ENCODE measurements at regions not wholly inside any gene's neighbourhood (a gene's known extent, or its start where the extent isn't known, plus 50 kb on each side); places are given as distances from the start of the nearest gene placed in this dataset.

GRCh38 chr2:104416339-104417000 is 437.4 kb upstream of the POU3F3 start:
- CTCF ChIA-PET: no interaction called here
- Histone ChIP-seq H3K9me2 (ENCODE audit: insufficient read depth) (no peaks in the 10 kb centered on the region), H3K9ac (ENCODE audit: low read length) (no peak overlapping the region), H3K27me3 (ENCODE audit: insufficient read depth, low read length) (no peaks in the 10 kb centered on the region), H3K79me2 (ENCODE audit: insufficient read depth, low read length) (no peaks in the 10 kb centered on the region), H3K27ac (ENCODE audit: low read depth, low read length) (no peak overlapping the region), H3K4me3 (replicated peaks in 1 of 2; ENCODE audit: low read depth in 1 of 2, low read length in 2 of 2) (no peak overlapping the region), H3K4me2 (ENCODE audit: low read length) (no peak overlapping the region), H4K20me1 (ENCODE audit: insufficient read depth) (no peaks in the 10 kb centered on the region), H2AFZ (ENCODE audit: low read depth, low read length, poor library complexity, severe bottlenecking) (no peak overlapping the region), H3K9me3 (ENCODE audit: control insufficient read depth in 1 of 2, insufficient read depth in 1 of 2, low read depth in 1 of 2, low read length in 2 of 2) (peaks cover 0 to 13% of the 10 kb centered on the region in 2 experiments; a peak in 2 of 4 replicates), H3K4me1 (ENCODE audit: control insufficient read depth in 1 of 2, insufficient read depth in 2 of 2, low read length in 2 of 2) (no peaks in the 10 kb centered on the region), H3K36me3 (ENCODE audit: control insufficient read depth in 1 of 2, insufficient read depth in 2 of 2, low read length in 2 of 2) (no peaks in the 10 kb centered on the region)
- BruUV-seq (replicated peaks): no TSS peak
- no peak for TF ChIP-seq RAD21 (IDR thresholded peaks at IDR 0.05; ENCODE audit: low read depth)
- no peak for TF ChIP-seq YY1 (IDR thresholded peaks at IDR 0.05; ENCODE audit: extremely low read depth, insufficient replicate concordance, low read depth, low read length)
- no peak for TF ChIP-seq POLR2AphosphoS5 (IDR thresholded peaks at IDR 0.05; ENCODE audit: low read depth, low read length)
- no peak for TF ChIP-seq ZBTB33 (IDR thresholded peaks at IDR 0.05; ENCODE audit: extremely low read depth, insufficient replicate concordance, low read length)
- TF ChIP-seq ZFX (IDR thresholded peaks at IDR 0.05): no peak
- TF ChIP-seq POLR2A (IDR thresholded peaks at IDR 0.05; ENCODE audit: borderline replicate concordance, extremely low read depth, insufficient read depth, insufficient read length): no peak
- no peak for TF ChIP-seq SP1 (IDR thresholded peaks at IDR 0.05; ENCODE audit: low read depth)
- TF ChIP-seq JUND (IDR thresholded peaks at IDR 0.05): no peak
- no peak for TF ChIP-seq CBX3 (IDR thresholded peaks at IDR 0.05; ENCODE audit: low read depth)
- TF ChIP-seq CEBPB (IDR thresholded peaks at IDR 0.05; ENCODE audit: low read depth): no peak
- TF ChIP-seq SIN3A (IDR thresholded peaks at IDR 0.05; ENCODE audit: low read depth): no peak
- no peak for TF ChIP-seq EGR1 (IDR thresholded peaks at IDR 0.05; ENCODE audit: low read depth)
- no peak for TF ChIP-seq SRF (IDR thresholded peaks at IDR 0.05; ENCODE audit: low read depth)
- no peak for TF ChIP-seq EZH2 (IDR thresholded peaks at IDR 0.05)
- TF ChIP-seq FOSL1 (IDR thresholded peaks at IDR 0.05; ENCODE audit: low read depth): no peak
- TF ChIP-seq TCF7L2 (IDR thresholded peaks at IDR 0.05; ENCODE audit: borderline replicate concordance, extremely low read depth, insufficient read depth, insufficient read length): no peak
- RAD21 ChIA-PET (ENCODE audit: low non-redundant PET in 1 of 2, low total read pairs in 2 of 2, uncharacterized antibody in 2 of 2, unreplicated experiment in 2 of 2): no interaction called here
- DNase-seq (ENCODE audit: low read depth, low spot score): no peak
- intact Hi-C loops (cut with micrococcal nuclease): no loop called here
- ATAC-seq: no peak
- POLR2A ChIA-PET: no interaction called here
